ENCODE measurements at regions not wholly inside any gene's neighbourhood (a gene's known extent, or its start where the extent isn't known, plus 50 kb on each side); places are given as distances from the start of the nearest gene placed in this dataset.

DNA sequence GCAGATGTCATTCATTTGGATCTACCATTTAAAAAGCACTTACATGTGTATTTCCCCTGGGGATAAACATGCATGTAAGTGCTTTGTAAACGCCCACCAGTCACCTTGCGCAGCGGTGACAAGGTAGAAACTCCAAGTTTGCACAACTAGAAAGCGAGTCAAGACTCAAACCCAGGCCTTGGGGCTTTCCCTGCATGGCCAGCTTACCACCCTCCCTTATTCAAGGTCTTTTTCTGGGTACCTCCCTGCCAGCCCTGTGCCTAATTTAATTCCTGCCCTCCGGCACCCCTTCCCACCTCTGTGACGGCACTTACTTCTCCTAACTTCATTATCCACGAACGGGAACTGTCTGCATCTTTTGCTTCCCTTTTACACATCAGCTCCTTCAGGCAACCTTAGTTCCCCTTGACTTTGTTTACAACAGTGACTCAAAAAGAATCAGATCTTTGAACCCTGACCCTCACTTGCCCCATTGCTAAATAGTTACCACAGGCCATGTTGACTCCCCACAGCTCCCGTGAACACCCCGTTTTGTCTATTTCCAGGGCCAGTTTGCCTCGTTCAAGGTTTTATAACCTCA is 138.3 kb upstream of the ETS2 start:
- POLR2A ChIA-PET (ENCODE audit: unreplicated experiment) = interaction anchor here (0.8 kb wide), 1 partner anchor 1025 kb away, joined by 4 read pairs; no protein-coding TSS in a partner anchor
- no peaks in the 10 kb centered on the region for H4K20me1 ChIP-seq (ENCODE audit: insufficient read depth)

DNA sequence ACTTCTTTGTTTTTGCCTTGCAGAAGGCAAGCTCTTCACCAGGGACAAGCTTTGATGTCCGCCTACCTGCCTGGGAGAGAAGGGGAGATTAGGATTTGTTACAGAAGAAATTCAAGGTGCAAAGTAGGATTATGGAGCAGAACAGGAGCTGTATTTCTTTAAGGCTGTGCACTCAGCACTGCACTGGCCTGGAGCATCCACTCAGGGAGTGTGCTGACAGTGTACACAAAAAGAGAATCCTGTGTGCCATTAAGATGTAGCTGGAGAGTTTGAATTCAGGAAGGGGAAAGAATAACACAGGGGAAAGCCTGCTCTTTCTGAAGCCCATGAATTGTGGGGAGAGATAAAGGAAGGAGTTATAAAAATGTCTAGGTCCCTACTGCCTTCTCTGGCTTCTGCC is 137.7 kb upstream of the ETS2 start:
- no peaks in the 10 kb centered on the region for H3K4me1 ChIP-seq (replicated peaks; ENCODE audit: insufficient read depth)
- no peaks in the 10 kb centered on the region for H3K9me2 ChIP-seq (ENCODE audit: insufficient read depth)
- H3K27me3 ChIP-seq (ENCODE audit: insufficient read depth, low read depth) = peaks cover 66% of the 10 kb centered on the region
- no peaks in the 10 kb centered on the region for H3K9me3 ChIP-seq (ENCODE audit: insufficient read depth, low read depth)
- no peak overlapping the region for H3K4me3 ChIP-seq
- ChIA-PET POLR2A (ENCODE audit: unreplicated experiment) (no interaction called here), CTCF (no interaction called here)
- no TSS peak for BruUV-seq (replicated peaks)
- H3K36me3 ChIP-seq (ENCODE audit: low read depth) = no peaks in the 10 kb centered on the region
- H4K20me1 ChIP-seq (ENCODE audit: insufficient read depth) = no peaks in the 10 kb centered on the region
- no peak for TF ChIP-seq EZH2 (IDR thresholded peaks at IDR 0.05; ENCODE audit: low read depth)
- TF ChIP-seq, protein P1, sequence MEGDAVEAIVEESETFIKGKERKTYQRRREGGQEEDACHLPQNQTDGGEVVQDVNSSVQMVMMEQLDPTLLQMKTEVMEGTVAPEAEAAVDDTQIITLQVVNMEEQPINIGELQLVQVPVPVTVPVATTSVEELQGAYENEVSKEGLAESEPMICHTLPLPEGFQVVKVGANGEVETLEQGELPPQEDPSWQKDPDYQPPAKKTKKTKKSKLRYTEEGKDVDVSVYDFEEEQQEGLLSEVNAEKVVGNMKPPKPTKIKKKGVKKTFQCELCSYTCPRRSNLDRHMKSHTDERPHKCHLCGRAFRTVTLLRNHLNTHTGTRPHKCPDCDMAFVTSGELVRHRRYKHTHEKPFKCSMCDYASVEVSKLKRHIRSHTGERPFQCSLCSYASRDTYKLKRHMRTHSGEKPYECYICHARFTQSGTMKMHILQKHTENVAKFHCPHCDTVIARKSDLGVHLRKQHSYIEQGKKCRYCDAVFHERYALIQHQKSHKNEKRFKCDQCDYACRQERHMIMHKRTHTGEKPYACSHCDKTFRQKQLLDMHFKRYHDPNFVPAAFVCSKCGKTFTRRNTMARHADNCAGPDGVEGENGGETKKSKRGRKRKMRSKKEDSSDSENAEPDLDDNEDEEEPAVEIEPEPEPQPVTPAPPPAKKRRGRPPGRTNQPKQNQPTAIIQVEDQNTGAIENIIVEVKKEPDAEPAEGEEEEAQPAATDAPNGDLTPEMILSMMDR (conservative IDR thresholded peaks at IDR 0.05) = no peak
- H2AFZ ChIP-seq = no peak overlapping the region
- no peak overlapping the region for H3K27ac ChIP-seq
- no peaks in the 10 kb centered on the region for H3F3A ChIP-seq (ENCODE audit: insufficient read depth, low read depth)
- no peak overlapping the region for H3K4me2 ChIP-seq
- intact Hi-C loops (cut with micrococcal nuclease; ENCODE audit: unreplicated experiment) = no loop called here
- no peak for DNase-seq
- no peaks in the 10 kb centered on the region for H3K79me2 ChIP-seq (ENCODE audit: low read depth)

More for the DNA sequence above, 138.3 kb upstream of the ETS2 start:
- H3K9me3 ChIP-seq (ENCODE audit: insufficient read depth, low read depth) = no peaks in the 10 kb centered on the region
- H3K9me2 ChIP-seq (ENCODE audit: insufficient read depth) = no peaks in the 10 kb centered on the region
- CTCF ChIA-PET = no interaction called here
- H3K27me3 ChIP-seq (ENCODE audit: insufficient read depth, low read depth) = peaks cover 66% of the 10 kb centered on the region
- TF ChIP-seq, protein P1 (conservative IDR thresholded peaks at IDR 0.05) = no peak
- TF ChIP-seq EZH2 (IDR thresholded peaks at IDR 0.05; ENCODE audit: low read depth) = no peak
- no peaks in the 10 kb centered on the region for H3K36me3 ChIP-seq (ENCODE audit: low read depth)
- H3F3A ChIP-seq (ENCODE audit: insufficient read depth, low read depth) = no peaks in the 10 kb centered on the region
- no peak overlapping the region for H2AFZ ChIP-seq
- H3K4me1 ChIP-seq (replicated peaks; ENCODE audit: insufficient read depth) = no peaks in the 10 kb centered on the region
- no peak for DNase-seq
- no peaks in the 10 kb centered on the region for H3K79me2 ChIP-seq (ENCODE audit: low read depth)
- no peak overlapping the region for H3K4me2 ChIP-seq
- no TSS peak for BruUV-seq (replicated peaks)
- H3K27ac ChIP-seq = no peak overlapping the region
- no peak overlapping the region for H3K4me3 ChIP-seq
- intact Hi-C loops (cut with micrococcal nuclease; ENCODE audit: unreplicated experiment) = no loop called here

DNA sequence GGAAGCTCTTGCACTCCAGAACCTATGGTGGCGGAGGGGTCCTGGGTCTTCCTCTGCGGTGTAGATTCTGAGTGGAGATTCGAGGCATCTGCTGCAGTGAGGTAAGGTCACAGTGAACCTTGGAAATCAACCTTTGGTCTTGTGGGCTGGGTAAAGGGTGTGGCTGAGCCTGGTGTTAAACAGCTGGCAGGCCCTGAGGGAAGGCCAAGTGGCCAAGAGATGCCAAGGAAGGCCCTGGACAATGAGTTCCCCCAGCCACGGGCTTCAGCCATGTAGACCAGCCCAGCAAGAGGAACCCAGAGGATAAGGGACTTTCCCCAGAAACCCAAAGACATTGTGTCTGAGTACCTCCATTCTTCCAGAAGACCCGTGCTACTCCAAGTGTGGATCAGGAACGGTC is 137.2 kb upstream of the ETS2 start:
- H3F3A ChIP-seq (ENCODE audit: insufficient read depth, low read depth) = no peaks in the 10 kb centered on the region
- BruUV-seq (replicated peaks) = no TSS peak
- H3K27me3 ChIP-seq (ENCODE audit: insufficient read depth, low read depth) = peaks cover 66% of the 10 kb centered on the region
- ChIA-PET CTCF (no interaction called here), POLR2A (ENCODE audit: unreplicated experiment) (no interaction called here)
- intact Hi-C loops (cut with micrococcal nuclease; ENCODE audit: unreplicated experiment) = no loop called here
- no peak overlapping the region for H3K4me3 ChIP-seq
- H3K79me2 ChIP-seq (ENCODE audit: low read depth) = no peaks in the 10 kb centered on the region
- no peak overlapping the region for H2AFZ ChIP-seq
- no peak overlapping the region for H3K4me2 ChIP-seq
- no peak for DNase-seq
- H4K20me1 ChIP-seq (ENCODE audit: insufficient read depth) = no peaks in the 10 kb centered on the region
- H3K9me3 ChIP-seq (ENCODE audit: insufficient read depth, low read depth) = no peaks in the 10 kb centered on the region
- H3K36me3 ChIP-seq (ENCODE audit: low read depth) = no peaks in the 10 kb centered on the region
- TF ChIP-seq, protein P1 (conservative IDR thresholded peaks at IDR 0.05) = no peak
- no peak for TF ChIP-seq EZH2 (IDR thresholded peaks at IDR 0.05; ENCODE audit: low read depth)
- H3K27ac ChIP-seq = no peak overlapping the region
- H3K4me1 ChIP-seq (replicated peaks; ENCODE audit: insufficient read depth) = no peaks in the 10 kb centered on the region
- no peaks in the 10 kb centered on the region for H3K9me2 ChIP-seq (ENCODE audit: insufficient read depth)
